Sigmoid colon (tissue), 4 donors: ENCODE measurements at regions not wholly inside any gene's neighbourhood (a gene's known extent, or its start where the extent isn't known, plus 50 kb on each side); places are given as distances from the start of the nearest gene placed in this dataset.

Experiments used
- POLR2A ChIP-seq, 2 donors: fragments of 450-650 bp; IDR thresholded peaks; one replicate each; pipeline ENCODE4 v1.6.1; 2016; ENCODE audit warnings: antibody characterized with exemption in 2 of 2, mild to moderate bottlenecking in 2 of 2, moderate library complexity in 2 of 2
- POLR2AphosphoS5 ChIP-seq, 4 donors: sonication (generic); formaldehyde crosslinking; IDR thresholded peaks; one replicate each; pipeline ENCODE4 v1.6.1; 2017; ENCODE audit warnings: antibody characterized with exemption in 4 of 4
- TF ChIP-seq, protein P1 (sequence below), 4 experiments: fragments of 450-650 bp in 3 of 4; fragments of 200-600 bp in 1 of 4; IDR thresholded peaks; one replicate each; pipeline ENCODE4 v1.5.1; 2016 to 2019; ENCODE audit warnings: antibody characterized with exemption in 4 of 4, mild to moderate bottlenecking in 3 of 4, moderate library complexity in 2 of 4

DNA sequence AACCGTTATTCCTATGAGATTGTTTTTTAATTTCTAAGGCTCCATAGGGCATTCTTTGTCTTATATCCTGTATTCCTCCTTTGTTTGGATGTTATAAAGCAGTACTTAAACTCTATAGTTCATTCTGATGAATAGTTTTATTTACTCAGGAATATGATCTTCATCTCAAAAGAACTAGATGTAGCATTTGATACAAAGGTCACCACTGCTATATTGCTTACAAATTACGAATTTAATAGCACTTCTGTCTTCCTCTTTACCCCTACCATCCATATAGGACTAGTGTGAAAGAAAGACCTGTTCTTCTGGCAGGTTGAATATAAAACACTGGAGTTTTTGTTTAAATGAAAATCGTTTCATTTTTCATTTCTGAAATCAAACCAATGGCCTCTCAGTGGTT, 468.1 kb upstream of the CXADR start:
- no peak for TF ChIP-seq POLR2AphosphoS5 (IDR thresholded peaks at IDR 0.05)
- TF ChIP-seq POLR2A (IDR thresholded peaks at IDR 0.05), result no peak
- TF ChIP-seq, protein P1, sequence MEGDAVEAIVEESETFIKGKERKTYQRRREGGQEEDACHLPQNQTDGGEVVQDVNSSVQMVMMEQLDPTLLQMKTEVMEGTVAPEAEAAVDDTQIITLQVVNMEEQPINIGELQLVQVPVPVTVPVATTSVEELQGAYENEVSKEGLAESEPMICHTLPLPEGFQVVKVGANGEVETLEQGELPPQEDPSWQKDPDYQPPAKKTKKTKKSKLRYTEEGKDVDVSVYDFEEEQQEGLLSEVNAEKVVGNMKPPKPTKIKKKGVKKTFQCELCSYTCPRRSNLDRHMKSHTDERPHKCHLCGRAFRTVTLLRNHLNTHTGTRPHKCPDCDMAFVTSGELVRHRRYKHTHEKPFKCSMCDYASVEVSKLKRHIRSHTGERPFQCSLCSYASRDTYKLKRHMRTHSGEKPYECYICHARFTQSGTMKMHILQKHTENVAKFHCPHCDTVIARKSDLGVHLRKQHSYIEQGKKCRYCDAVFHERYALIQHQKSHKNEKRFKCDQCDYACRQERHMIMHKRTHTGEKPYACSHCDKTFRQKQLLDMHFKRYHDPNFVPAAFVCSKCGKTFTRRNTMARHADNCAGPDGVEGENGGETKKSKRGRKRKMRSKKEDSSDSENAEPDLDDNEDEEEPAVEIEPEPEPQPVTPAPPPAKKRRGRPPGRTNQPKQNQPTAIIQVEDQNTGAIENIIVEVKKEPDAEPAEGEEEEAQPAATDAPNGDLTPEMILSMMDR (IDR thresholded peaks at IDR 0.05), result no peak
